HG02571 (cell line): ENCODE measurements at regions not wholly inside any gene's neighbourhood (a gene's known extent, or its start where the extent isn't known, plus 50 kb on each side); places are given as distances from the start of the nearest gene placed in this dataset.

Experiments
- ATAC-seq: cut with Tn5 transposase; IDR thresholded peaks from one replicate; pipeline ENCODE4 v1.9.1; 2021; ENCODE audit warnings: mild to moderate bottlenecking, moderate library complexity; ENCODE audit not compliant: unreplicated experiment

GRCh38 chr18:27704736-27705361 is 472.1 kb downstream of the CDH2 start:
- no peak for ATAC-seq

- no peak for ATAC-seq
Observed at GRCh38 chr18:27699137-27699536, 477.8 kb downstream of the CDH2 start.

GRCh38 chr18:27696148-27696547 is 480.8 kb downstream of the CDH2 start:
- no peak for ATAC-seq

GRCh38 chr18:27695503-27695902 is 481.4 kb downstream of the CDH2 start:
- no peak for ATAC-seq

GRCh38 chr18:27695052-27695451 is 481.9 kb downstream of the CDH2 start:
- no peak for ATAC-seq

GRCh38 chr18:27688581-27688980 is 488.3 kb downstream of the CDH2 start:
- no peak for ATAC-seq

GRCh38 chr18:27687351-27687979 is 489.5 kb downstream of the CDH2 start:
- ATAC-seq = no peak

GRCh38 chr18:27685807-27686412 is 491.0 kb downstream of the CDH2 start:
- no peak for ATAC-seq

GRCh38 chr18:27685091-27685490 is 491.8 kb downstream of the CDH2 start:
- ATAC-seq = no peak

GRCh38 chr18:27674411-27674810 is 489.3 kb upstream of the CHST9 start:
- no peak for ATAC-seq

- ATAC-seq = no peak
Observed at GRCh38 chr18:27673861-27674260, 488.8 kb upstream of the CHST9 start.

- ATAC-seq = no peak
Observed at GRCh38 chr18:27668158-27668557, 483.1 kb upstream of the CHST9 start.

- ATAC-seq = no peak
Observed at GRCh38 chr18:27667064-27667463, 482.0 kb upstream of the CHST9 start.

GRCh38 chr18:27666016-27666415 is 480.9 kb upstream of the CHST9 start:
- ATAC-seq = no peak

GRCh38 chr18:27665264-27665799 is 480.2 kb upstream of the CHST9 start:
- ATAC-seq = no peak

- ATAC-seq = no peak
Observed at GRCh38 chr18:27662949-27663348, 477.8 kb upstream of the CHST9 start.

- no peak for ATAC-seq
Observed at GRCh38 chr18:27662537-27662936, 477.4 kb upstream of the CHST9 start.

GRCh38 chr18:27661320-27662018 is 476.4 kb upstream of the CHST9 start:
- no peak for ATAC-seq

- no peak for ATAC-seq
Observed at GRCh38 chr18:27656905-27657304, 471.8 kb upstream of the CHST9 start.

- no peak for ATAC-seq
Observed at GRCh38 chr18:27656167-27656778, 471.2 kb upstream of the CHST9 start.

GRCh38 chr18:27653247-27653646 is 468.1 kb upstream of the CHST9 start:
- no peak for ATAC-seq
